BJ (cell line): ENCODE measurements at regions not wholly inside any gene's neighbourhood (a gene's known extent, or its start where the extent isn't known, plus 50 kb on each side); places are given as distances from the start of the nearest gene placed in this dataset.
"Not testable (repeated sequence)": the region's sequence is repeated elsewhere in the genome, so short reads cannot be mapped to it uniquely, and the experiment has no call there.

Experiments used
- CTCF ChIA-PET: fragments of 350-600 bp; formaldehyde crosslinking; extraction: SDS; loops from one replicate; lab custom pipeline; 2021; ENCODE audit warnings: antibody characterized with exemption, inconsistent platforms; lab: Yijun Ruan, JAX
- POLR2A ChIA-PET: fragments of 300-600 bp; sonication (Branson Sonifier 250); formaldehyde crosslinking; extraction: SDS; loops from one replicate; lab custom pipeline; 2021; ENCODE audit warnings: antibody characterized with exemption; lab: Charles Lee
- DNase-seq: peaks from one replicate; pipeline ENCODE4 v3.0.0-alpha.2; 2011; ENCODE audit warnings: low read depth
- H3K27me3 ChIP-seq: 2 replicates; pipeline ENCODE4 v1.6.0; 2011; ENCODE audit warnings: low read length; ENCODE audit not compliant: control insufficient read depth, insufficient read depth
- H3K36me3 ChIP-seq: 2 replicates; pipeline ENCODE4 v1.5.1; 2011; ENCODE audit warnings: low read length; ENCODE audit not compliant: control insufficient read depth, insufficient read depth
- H3K4me3 ChIP-seq: 2 replicates; pipeline ENCODE4 v1.5.1; 2011; ENCODE audit warnings: low read depth, mild to moderate bottlenecking, control low read depth, low read length
- CTCF ChIP-seq: IDR thresholded peaks from 2 replicates; pipeline ENCODE4 v1.5.1; 2011; ENCODE audit warnings: low read depth, mild to moderate bottlenecking, control low read depth, inconsistent platforms, low read length, moderate library complexity; ENCODE audit not compliant: insufficient read depth

GRCh38 chr18:71370095-71370494 lies 1081.2 kb downstream of the SOCS6 start:
- Histone ChIP-seq H3K4me3 (no peak overlapping the region), H3K36me3 (no peaks in the 10 kb centered on the region), H3K27me3 (no peaks in the 10 kb centered on the region)
- CTCF ChIA-PET, result no interaction called here
- no peak for TF ChIP-seq CTCF
- no peak for DNase-seq
- POLR2A ChIA-PET, result no interaction called here

- Histone ChIP-seq H3K4me3 (no peak overlapping the region), H3K27me3 (no peaks in the 10 kb centered on the region), H3K36me3 (no peaks in the 10 kb centered on the region)
- no peak for DNase-seq
- ChIA-PET CTCF (no interaction called here), POLR2A (no interaction called here)
- no peak for TF ChIP-seq CTCF
Observed at GRCh38 chr18:71362140-71362539, 1073.3 kb downstream of the SOCS6 start.

GRCh38 chr18:71355599-71355998 lies 1066.8 kb downstream of the SOCS6 start:
- CTCF ChIA-PET, H3K36me3 ChIP-seq, H3K4me3 ChIP-seq, POLR2A ChIA-PET, DNase-seq, H3K27me3 ChIP-seq: not testable (repeated sequence)

- Histone ChIP-seq H3K4me3 (no peak overlapping the region), H3K27me3 (no peaks in the 10 kb centered on the region), H3K36me3 (no peaks in the 10 kb centered on the region)
- ChIA-PET CTCF (no interaction called here), POLR2A (no interaction called here)
- TF ChIP-seq CTCF, result no peak
- no peak for DNase-seq
Observed at GRCh38 chr18:71352618-71353017, 1063.8 kb downstream of the SOCS6 start.

- Histone ChIP-seq H3K27me3 (no peaks in the 10 kb centered on the region), H3K36me3 (no peaks in the 10 kb centered on the region), H3K4me3 (no peak overlapping the region)
- TF ChIP-seq CTCF, result no peak
- CTCF ChIA-PET, result no interaction called here
- POLR2A ChIA-PET, result no interaction called here
- DNase-seq, result no peak
Observed at GRCh38 chr18:71336576-71337210, 1047.8 kb downstream of the SOCS6 start.

- no peaks in the 10 kb centered on the region for H3K27me3 ChIP-seq
- ChIA-PET POLR2A (no interaction called here), CTCF (no interaction called here)
- no peaks in the 10 kb centered on the region for H3K36me3 ChIP-seq
- TF ChIP-seq CTCF, result no peak
- no peak for DNase-seq
- no peak overlapping the region for H3K4me3 ChIP-seq
Observed at GRCh38 chr18:71329563-71329962, 1040.7 kb downstream of the SOCS6 start.
